ENCODE measurements at regions not wholly inside any gene's neighbourhood (a gene's known extent, or its start where the extent isn't known, plus 50 kb on each side); places are given as distances from the start of the nearest gene placed in this dataset.
A peak's percentile ranks its signal among the peaks of the same experiment; 100 is the strongest.

DNA sequence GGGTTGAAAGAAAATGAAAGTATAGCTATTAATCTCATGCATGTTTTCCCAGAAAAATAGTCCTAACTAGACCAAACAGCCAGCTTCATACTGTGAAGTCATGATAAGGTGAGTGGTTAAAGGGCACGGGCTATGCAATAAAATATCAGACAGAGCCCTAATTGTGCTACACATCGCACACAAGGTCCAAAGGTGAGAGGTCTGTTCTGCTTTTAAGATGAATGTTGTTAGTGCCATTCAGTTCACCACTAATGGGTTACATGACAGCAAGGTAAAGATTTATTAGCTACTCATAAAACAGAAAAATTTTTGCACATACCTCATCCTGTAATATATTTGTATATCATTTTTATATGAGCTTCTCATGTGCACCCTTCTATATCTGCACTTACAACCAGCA is 105.0 kb upstream of the STK17B start:
- Histone ChIP-seq H3K79me2 (ENCODE audit: control insufficient read depth, insufficient read depth, low read length) (peaks cover 58% of the 10 kb centered on the region), H3K27ac (ENCODE audit: low read length in 2 of 2) (peak overlapping the region; percentile 72 to 85), H3K4me1 (ENCODE audit: control insufficient read depth in 2 of 2, insufficient read depth in 2 of 2, low read length in 2 of 2) (peaks cover 43% of the 10 kb centered on the region in 2 donors), H3K9me3 (ENCODE audit: control extremely low read depth in 1 of 3, control insufficient read depth in 2 of 3, insufficient read depth in 1 of 3, low read length in 2 of 3) (no peaks in the 10 kb centered on the region), H3K36me3 (replicated peaks in 1 of 2; ENCODE audit: control extremely low read depth in 1 of 2, control insufficient read depth in 1 of 2, extremely low read depth in 1 of 2, insufficient read depth in 2 of 2, low read length in 1 of 2) (no peaks in the 10 kb centered on the region), H3K9ac (ENCODE audit: low read length) (peak overlapping the region; percentile 37), H3K27me3 (replicated peaks in 1 of 4; ENCODE audit: control extremely low read depth in 1 of 4, control insufficient read depth in 3 of 4, insufficient read depth in 4 of 4, low read length in 3 of 4) (no peaks in the 10 kb centered on the region), H3K4me3 (ENCODE audit: control extremely low read depth in 1 of 5, extremely low read depth in 1 of 5, insufficient read depth in 1 of 5, low read depth in 2 of 5, low read length in 4 of 5) (peak overlapping the region in 3 of 5 experiments; percentile 7 to 50 (median 18)), H3K4me2 (replicated peaks; ENCODE audit: low read depth, low read length, poor library complexity, severe bottlenecking) (peak overlapping the region; percentile 69), H2AFZ (ENCODE audit: insufficient read depth, low read depth, low read length, poor library complexity, severe bottlenecking) (no peak overlapping the region), H4K20me1 (ENCODE audit: control insufficient read depth, insufficient read depth, low read length, poor library complexity, severe bottlenecking) (no peaks in the 10 kb centered on the region)
- Mint-ChIP-seq H3K4me3 (peak overlapping the region; percentile 86), H3K9me3 (ENCODE audit: insufficient read depth) (no peaks in the 10 kb centered on the region), H3K27me3 (no peaks in the 10 kb centered on the region), H3K27ac (peak overlapping the region; percentile 95), H3K4me1 (peaks cover 43% of the 10 kb centered on the region)
- intact Hi-C loops (cut with micrococcal nuclease): loop anchor here (2.0 kb wide), 1 partner anchor 116 kb away; no protein-coding TSS in a partner anchor
- TF ChIP-seq EZH2 (IDR thresholded peaks at IDR 0.05; ENCODE audit: borderline replicate concordance, insufficient read depth, low read depth, low read length, poor library complexity, severe bottlenecking): no peak
- TF ChIP-seq, protein P1, sequence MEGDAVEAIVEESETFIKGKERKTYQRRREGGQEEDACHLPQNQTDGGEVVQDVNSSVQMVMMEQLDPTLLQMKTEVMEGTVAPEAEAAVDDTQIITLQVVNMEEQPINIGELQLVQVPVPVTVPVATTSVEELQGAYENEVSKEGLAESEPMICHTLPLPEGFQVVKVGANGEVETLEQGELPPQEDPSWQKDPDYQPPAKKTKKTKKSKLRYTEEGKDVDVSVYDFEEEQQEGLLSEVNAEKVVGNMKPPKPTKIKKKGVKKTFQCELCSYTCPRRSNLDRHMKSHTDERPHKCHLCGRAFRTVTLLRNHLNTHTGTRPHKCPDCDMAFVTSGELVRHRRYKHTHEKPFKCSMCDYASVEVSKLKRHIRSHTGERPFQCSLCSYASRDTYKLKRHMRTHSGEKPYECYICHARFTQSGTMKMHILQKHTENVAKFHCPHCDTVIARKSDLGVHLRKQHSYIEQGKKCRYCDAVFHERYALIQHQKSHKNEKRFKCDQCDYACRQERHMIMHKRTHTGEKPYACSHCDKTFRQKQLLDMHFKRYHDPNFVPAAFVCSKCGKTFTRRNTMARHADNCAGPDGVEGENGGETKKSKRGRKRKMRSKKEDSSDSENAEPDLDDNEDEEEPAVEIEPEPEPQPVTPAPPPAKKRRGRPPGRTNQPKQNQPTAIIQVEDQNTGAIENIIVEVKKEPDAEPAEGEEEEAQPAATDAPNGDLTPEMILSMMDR (IDR thresholded peaks at IDR 0.05): no peak
- DNase-seq (peak; percentile 24), ATAC-seq (ENCODE audit: low read depth) (no peak)
- no CpG with 5 or more reads among the region's 2 CpGs for WGBS (ENCODE audit: insufficient coverage)
- POLR2A ChIA-PET: interaction anchor here (0.6 to 4.2 kb wide), 11 partner anchors 9 to 136 kb away, joined by 3 to 26 read pairs (median 4); partner anchors contain the start of gene STK17B
- CTCF ChIA-PET: interaction anchor here (0.7 to 7.0 kb wide), 46 partner anchors 8 to 208 kb away, joined by 3 to 109 read pairs (median 6); partner anchors contain the start of genes DNAH7 and STK17B

GRCh38 chr2:196277002-196277401 is 105.6 kb upstream of the STK17B start:
- H3K4me1 ChIP-seq (ENCODE audit: control insufficient read depth in 2 of 2, insufficient read depth in 2 of 2, low read length in 2 of 2): peaks cover 43% of the 10 kb centered on the region in 2 donors
- H3K4me3 ChIP-seq (ENCODE audit: control extremely low read depth in 1 of 5, extremely low read depth in 1 of 5, insufficient read depth in 1 of 5, low read depth in 2 of 5, low read length in 4 of 5): peak overlapping the region in 2 of 5 experiments; percentile 7 to 50
- peak overlapping the region; percentile 19 to 85 for H3K27ac ChIP-seq (ENCODE audit: low read length in 2 of 2)
- peaks cover 52% of the 10 kb centered on the region for H3K79me2 ChIP-seq (ENCODE audit: control insufficient read depth, insufficient read depth, low read length)
- Mint-ChIP-seq H3K27ac (peak overlapping the region; percentile 95), H3K4me3 (no peak overlapping the region), H3K9me3 (ENCODE audit: insufficient read depth) (no peaks in the 10 kb centered on the region), H3K27me3 (no peaks in the 10 kb centered on the region), H3K4me1 (peaks cover 43% of the 10 kb centered on the region)
- no peaks in the 10 kb centered on the region for H4K20me1 ChIP-seq (ENCODE audit: control insufficient read depth, insufficient read depth, low read length, poor library complexity, severe bottlenecking)
- no CpG with 5 or more reads among the region's 2 CpGs for WGBS (ENCODE audit: insufficient coverage)
- ChIA-PET CTCF (interaction anchor here (0.7 to 7.0 kb wide), 40 partner anchors 9 to 209 kb away, joined by 3 to 109 read pairs (median 7); partner anchors contain the start of genes DNAH7 and STK17B), POLR2A (interaction anchor here (0.6 to 4.2 kb wide), 10 partner anchors 10 to 137 kb away, joined by 3 to 26 read pairs (median 4); partner anchors contain the start of gene STK17B)
- no peak for TF ChIP-seq EZH2 (IDR thresholded peaks at IDR 0.05; ENCODE audit: borderline replicate concordance, insufficient read depth, low read depth, low read length, poor library complexity, severe bottlenecking)
- TF ChIP-seq, protein P1 (IDR thresholded peaks at IDR 0.05): peak; percentile 82
- no peaks in the 10 kb centered on the region for H3K36me3 ChIP-seq (replicated peaks in 1 of 2; ENCODE audit: control extremely low read depth in 1 of 2, control insufficient read depth in 1 of 2, extremely low read depth in 1 of 2, insufficient read depth in 2 of 2, low read length in 1 of 2)
- H3K27me3 ChIP-seq (replicated peaks in 1 of 4; ENCODE audit: control extremely low read depth in 1 of 4, control insufficient read depth in 3 of 4, insufficient read depth in 4 of 4, low read length in 3 of 4): no peaks in the 10 kb centered on the region
- H3K9me3 ChIP-seq (ENCODE audit: control extremely low read depth in 1 of 3, control insufficient read depth in 2 of 3, insufficient read depth in 1 of 3, low read length in 2 of 3): no peaks in the 10 kb centered on the region
- H2AFZ ChIP-seq (ENCODE audit: insufficient read depth, low read depth, low read length, poor library complexity, severe bottlenecking): no peak overlapping the region
- intact Hi-C loops (cut with micrococcal nuclease): loop anchor here (1.0 to 2.0 kb wide), 5 partner anchors 66 to 199 kb away; partner anchors contain the start of gene STK17B
- ATAC-seq (ENCODE audit: low read depth): peak; percentile 48
- H3K9ac ChIP-seq (ENCODE audit: low read length): peak overlapping the region; percentile 37
- peak overlapping the region; percentile 69 for H3K4me2 ChIP-seq (replicated peaks; ENCODE audit: low read depth, low read length, poor library complexity, severe bottlenecking)
- peak; percentile 81 for DNase-seq
